ENCODE measurements at regions not wholly inside any gene's neighbourhood (a gene's known extent, or its start where the extent isn't known, plus 50 kb on each side); places are given as distances from the start of the nearest gene placed in this dataset.

GRCh38 chr1:232533328-232533727, 96.6 kb downstream of the SIPA1L2 start:
- TF ChIP-seq CTCF (IDR thresholded peaks at IDR 0.05; ENCODE audit: low read length) = no peak
- TF ChIP-seq EZH2phosphoT487 (IDR thresholded peaks at IDR 0.05; ENCODE audit: low read length) = no peak
